Muscle of back (tissue), 3 donors: ENCODE measurements at regions not wholly inside any gene's neighbourhood (a gene's known extent, or its start where the extent isn't known, plus 50 kb on each side); places are given as distances from the start of the nearest gene placed in this dataset.
"Not testable (repeated sequence)": the region's sequence is repeated elsewhere in the genome, so short reads cannot be mapped to it uniquely, and the experiment has no call there.

Experiments
- DNase-seq, 3 donors: peaks; one replicate each; pipeline versions ENCODE4 v3.0.0 to v3.0.0-alpha.2; 2013

DNA sequence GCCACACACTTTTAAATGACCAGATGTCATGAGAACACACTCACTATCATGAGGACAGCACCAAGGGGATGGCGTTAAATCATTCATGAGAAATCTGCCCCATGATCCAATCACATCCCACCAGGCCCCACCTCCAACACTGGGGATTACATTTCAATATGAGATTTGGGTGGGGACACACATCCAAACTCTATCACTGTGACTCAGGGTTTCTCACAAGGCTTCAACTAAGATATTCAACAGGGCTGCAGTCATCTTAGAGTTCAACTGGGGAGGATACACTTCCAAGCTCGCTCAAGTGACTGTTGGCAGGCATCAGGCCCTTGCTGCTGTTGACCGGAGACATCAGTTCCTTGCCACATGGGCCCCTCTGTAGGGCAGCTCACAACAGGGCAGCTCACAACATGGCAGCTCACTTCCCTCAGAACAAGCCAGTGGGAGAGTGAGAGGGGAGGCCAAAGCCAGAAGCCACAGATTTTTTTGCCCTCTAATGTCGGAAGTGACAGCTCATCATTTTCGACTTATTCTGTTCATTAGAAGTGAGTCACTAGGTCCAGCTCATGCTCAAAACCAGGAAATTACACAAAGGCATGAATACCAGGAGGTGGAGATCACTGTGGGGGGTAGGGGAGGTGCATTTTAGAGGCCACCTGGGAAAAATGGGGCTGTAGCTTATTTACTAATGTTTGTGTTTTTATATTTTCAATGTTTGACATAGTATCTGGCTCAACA, 50.8 kb upstream of the PTHLH start:
- peak in 1 of 3 donors; percentile 93 for DNase-seq

DNA sequence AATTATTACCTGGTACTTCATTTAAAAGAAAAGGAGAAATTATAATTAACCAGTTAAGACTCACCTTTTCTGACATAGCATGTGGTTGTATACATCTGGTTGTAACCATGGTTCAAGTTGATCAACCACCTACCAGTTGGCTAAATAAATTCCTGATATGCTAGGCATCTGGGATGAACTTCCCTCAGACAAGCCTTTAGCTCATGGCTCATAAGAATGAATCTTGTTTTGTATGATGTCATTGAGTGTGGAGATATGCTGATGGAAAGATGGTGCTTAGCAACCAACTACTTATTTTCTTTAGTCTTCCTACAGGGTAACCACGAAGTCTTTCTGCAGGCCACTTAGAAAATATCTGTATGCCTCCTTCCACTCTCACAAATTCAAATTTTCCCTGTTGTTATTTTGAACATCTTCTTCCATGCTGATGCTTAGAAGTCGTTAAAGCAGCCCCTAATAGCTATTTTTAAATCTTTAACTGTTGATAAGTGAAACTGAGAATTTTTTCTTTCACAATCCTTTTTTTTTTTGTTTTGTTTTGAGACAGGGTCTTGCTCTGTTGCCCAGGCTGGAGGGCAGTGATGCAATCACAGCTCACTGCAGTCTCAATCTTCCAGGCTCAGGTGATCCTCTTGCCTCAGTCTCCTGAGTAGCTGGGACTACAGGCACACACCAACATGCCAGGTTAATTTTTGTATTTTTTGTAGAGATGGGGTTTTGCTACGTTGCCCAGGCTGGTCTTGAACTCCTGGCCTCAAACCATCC, 51.9 kb upstream of the PTHLH start:
- DNase-seq: peak in 1 of 3 donors; percentile 79

DNA sequence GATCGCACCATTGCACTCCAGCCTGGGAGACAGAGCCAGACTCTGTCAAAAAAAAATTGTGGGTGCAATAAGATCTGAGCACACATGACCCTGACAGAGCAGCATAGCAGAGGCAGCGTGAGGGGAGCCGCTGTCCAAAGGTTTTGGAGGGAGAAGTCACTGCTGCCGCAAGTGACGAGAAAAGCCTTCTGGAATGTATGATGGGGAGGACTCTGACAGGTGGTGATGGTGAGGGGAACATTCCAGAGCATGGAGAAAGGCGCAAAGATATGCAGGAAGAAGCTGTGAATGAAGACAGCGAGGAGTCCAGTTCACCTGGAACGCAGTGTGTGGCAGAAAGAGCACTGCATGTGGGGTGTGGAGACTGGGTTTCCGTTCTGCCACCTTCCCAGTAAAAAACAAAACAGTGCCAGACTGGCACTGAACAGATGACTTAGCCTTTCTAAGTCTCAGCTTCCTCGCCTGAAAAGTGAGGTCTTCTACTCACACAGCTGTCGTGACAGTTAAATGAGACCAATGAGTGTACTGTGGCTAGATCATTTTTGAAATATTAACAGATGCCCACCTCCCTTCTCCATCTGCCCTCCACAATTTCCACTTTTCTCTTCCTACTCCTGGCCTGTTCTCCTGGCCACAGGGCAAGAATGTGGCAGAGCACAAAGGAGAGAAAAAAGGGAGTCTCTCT, 53.4 kb upstream of the PTHLH start:
- DNase-seq: no peak

DNA sequence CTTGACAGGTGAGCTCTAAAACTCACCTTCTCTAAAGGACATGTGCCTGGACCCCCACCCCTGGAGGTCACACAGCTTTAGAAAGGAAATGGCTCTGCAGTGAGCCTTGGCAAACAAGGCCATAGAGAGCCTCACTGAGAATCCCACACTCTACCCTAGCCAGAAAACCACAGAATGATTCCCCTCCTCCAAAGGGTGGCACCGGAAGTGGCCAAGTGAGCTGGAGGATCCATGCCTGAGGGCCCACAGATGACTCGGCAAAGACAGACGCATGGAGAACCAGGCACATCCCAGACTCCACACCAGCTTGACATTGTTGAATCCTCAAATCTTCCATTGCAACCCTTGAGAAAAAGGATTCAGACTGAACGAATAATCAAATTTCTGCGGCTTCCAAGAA, 54.2 kb upstream of the PTHLH start:
- DNase-seq: no peak

DNA sequence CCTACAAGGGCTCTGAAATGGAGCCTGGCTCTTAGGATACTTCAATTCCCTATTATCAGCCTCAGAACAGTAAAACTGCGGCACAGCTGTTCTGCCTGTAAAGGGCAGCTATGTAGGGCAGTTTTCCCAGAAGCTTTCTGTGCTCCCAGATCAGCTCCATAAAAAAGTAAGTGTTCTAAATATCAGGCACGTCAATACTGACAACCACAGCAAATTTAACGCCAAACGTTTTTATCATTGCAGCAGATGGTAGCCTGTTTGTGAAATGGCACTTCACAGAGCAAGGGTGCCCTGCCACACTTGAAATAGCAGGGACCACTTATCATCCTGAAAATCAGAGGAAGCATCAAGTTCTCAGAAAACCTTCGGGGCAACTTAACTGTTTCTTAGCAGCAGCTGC, 54.8 kb upstream of the PTHLH start:
- no peak for DNase-seq

DNA sequence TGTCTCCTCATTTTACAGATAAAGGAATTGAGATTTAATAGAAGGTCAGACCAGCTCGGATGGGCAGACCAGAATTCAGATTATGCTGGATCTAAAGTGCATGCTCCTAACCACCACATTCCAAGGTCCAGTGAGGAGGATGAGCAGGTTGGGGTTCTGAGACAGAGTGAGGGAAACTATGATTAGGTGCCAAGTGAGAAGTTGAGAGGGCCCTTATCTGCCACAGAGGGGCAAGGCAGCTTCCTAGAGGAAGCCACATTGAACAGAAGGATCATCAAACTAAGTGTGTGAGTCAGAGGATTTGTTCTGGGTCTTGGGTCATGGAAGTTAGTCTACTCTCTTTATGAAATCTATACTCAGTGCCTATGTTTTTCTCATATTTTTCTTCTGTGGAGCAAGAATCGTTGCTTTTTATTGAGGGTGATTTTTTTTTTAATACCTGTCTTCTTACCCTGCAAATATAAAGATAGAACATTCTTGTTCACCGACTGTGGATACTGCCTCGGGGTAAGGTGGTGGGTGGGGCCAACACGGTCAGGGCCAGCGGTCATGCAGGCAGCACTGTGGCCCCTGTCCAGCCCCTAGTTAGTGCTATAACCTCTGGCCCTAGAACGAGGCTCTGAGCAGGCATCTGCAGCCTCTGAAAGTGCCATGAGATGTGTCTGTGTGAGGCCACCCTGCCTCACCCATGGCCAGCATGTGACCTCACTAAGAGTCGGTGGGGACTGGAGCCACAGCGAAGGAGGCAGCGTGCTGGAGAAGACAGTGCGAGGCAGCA, 55.6 kb upstream of the PTHLH start:
- DNase-seq: no peak

DNA sequence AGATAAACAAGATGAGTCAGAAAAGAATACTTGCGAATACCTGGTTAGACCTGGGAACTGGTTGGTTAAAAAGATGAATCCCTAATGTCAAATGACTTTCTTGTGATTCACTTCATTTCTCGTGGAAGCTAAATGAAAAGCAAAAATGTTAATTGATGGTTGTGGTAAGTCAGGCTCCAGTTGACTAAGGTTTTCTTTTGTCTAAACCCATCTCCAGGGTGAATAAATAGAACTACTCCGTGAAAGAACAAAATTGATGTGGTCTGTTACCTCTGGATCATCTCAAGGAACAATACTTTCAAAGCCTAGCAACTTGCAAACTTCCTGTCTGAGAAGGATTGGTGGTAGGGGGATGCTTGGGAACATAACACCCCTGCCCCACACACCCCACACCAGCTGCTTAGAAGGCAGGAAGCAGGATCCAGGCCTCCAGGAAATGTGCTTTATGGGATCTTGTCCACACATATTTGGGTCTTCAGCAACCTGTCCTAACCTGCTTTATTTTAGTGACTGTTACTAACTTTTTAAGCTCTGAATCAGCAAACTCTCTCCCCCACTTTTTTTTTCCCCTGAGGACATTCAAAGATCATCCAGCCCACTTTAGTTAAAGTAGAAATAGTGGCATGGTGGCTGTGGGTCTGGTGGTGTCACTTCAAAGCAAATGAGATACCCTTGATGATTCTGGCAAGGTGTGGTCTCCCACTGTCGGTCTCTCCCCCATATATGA, 60.4 kb upstream of the PTHLH start:
- DNase-seq: peak in 1 of 3 donors; percentile 38

DNA sequence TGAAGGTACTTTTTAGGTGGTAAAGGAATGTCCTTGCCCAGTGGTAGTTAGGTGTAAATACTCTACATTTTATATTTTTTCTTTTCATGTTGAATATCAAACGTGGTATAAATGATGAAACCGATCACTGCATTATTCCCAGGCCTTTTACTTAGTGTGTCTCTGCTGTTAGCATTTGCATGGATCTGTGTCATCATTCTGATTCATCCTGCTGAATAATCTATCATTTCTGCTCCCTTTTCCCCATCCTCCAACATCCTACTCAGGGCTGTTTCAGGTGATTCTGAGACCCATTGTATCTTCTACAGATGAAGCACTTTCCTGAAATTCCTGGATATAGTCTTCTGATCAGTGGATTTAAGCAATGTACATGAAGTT, 61.0 kb upstream of the PTHLH start:
- DNase-seq: no peak

DNA sequence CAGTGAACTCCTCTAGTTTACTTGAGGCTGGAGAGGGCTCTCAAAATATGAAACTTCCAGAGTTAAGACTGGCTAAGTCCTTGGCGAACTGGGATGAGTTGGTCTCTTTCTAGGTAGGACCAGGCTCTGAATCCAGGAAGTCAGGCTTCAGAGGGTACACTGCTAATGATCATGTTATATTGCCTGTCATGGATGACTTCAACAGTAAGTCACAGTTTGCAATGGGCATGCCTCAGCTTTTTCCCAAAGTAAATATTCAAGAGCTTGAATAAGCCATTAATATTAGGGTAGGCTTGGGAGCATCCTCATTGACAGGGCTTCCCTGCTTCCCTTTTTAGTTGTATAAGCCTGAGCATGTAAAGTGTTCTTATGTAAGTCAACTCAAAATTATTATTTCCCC, 61.7 kb upstream of the PTHLH start:
- no peak for DNase-seq

DNA sequence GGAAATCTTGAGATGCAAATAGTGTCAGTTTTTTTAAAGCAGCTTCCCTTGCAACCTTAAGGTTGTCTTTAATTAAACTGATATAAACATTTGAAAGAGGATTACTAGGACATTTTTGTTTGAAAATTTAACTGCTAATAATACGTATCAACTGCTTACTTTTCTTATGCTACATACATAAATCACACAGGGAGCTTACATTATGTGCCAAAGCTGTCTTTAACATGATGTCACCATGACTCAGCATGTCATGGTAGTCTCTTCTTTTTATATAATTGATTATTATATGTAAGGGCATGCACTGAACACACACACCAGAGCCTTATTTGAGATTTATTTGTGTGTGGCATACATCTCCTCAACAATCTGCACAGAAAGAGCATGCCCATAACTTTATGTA, 63.0 kb upstream of the PTHLH start:
- peak in 1 of 3 donors; percentile 47 for DNase-seq

DNA sequence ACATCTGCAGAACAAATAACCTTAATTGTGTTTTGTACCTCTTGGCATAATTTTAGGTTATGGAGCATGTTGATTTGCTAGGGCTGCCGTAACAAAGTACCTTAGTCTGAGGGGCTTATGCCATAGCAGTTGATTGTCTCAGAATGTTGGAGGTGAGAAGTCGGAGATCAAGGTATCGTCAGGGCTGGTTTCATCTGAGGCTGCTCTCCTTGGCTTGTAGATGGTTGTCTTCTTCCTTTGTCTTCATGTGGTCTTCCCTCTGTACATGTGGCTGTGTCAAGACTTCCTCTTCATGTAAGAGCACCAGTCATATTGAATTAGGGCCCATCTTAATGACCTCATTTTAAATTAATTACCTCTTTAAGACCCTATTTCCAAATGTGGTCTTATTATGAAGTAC, 64.4 kb upstream of the PTHLH start:
- DNase-seq: no peak

DNA sequence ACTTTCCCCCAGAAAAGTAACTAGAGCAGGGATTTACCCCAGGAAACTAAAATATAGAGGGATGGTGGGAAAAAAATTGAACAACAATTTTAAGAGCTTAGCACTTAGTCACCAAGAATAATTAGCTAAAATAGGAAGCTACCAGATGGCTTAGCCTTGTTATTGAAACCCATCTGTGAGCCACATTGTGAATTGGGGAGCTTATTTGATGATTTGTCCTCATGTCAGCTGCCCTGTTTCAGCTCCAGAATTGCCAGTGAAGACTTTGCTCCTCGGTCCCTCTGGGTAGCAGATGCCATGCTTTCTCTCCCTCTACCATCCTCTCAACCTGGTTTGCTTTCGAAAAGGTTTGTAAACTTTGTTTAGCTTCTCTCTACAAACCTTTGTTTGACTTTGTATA, 67.7 kb upstream of the PTHLH start:
- DNase-seq: no peak

DNA sequence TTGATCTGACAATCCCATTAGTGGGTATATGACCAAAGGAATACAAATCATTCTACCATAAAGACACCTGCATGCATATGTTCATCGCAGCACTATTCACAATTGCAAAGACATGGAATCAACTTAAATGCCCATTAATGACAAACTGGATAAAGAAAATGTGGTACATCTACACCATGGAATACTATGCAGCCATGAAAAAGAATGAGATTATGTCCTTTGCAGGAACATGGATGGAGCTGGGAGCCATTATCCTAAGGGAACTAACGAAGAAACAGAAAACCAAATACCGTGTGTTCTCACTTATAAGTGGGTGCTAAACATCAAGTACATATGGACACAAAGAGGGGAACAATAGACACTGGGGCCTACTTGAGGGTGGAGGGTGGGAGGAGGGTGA, 74.1 kb upstream of the PTHLH start:
- not testable (repeated sequence) for DNase-seq

DNA sequence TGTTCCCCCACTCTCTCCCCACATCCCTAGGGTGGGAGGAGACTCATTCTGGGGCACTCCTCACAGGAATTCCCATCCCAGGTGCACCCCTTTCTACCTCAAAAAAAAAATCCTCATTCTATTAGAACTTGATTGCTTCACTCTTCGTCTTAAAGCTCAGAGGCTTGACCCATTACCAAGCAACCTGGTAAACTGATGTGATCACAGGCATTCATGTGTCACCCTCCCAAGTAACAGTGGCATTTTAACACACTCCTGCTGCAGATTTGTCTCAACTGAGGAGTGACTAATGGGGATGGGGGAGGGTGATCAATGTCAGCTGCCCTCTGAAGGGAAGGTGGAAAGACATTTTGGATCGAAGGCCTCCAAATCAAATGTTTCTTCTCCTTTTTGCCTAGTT, 78.1 kb upstream of the PTHLH start:
- DNase-seq: no peak

DNA sequence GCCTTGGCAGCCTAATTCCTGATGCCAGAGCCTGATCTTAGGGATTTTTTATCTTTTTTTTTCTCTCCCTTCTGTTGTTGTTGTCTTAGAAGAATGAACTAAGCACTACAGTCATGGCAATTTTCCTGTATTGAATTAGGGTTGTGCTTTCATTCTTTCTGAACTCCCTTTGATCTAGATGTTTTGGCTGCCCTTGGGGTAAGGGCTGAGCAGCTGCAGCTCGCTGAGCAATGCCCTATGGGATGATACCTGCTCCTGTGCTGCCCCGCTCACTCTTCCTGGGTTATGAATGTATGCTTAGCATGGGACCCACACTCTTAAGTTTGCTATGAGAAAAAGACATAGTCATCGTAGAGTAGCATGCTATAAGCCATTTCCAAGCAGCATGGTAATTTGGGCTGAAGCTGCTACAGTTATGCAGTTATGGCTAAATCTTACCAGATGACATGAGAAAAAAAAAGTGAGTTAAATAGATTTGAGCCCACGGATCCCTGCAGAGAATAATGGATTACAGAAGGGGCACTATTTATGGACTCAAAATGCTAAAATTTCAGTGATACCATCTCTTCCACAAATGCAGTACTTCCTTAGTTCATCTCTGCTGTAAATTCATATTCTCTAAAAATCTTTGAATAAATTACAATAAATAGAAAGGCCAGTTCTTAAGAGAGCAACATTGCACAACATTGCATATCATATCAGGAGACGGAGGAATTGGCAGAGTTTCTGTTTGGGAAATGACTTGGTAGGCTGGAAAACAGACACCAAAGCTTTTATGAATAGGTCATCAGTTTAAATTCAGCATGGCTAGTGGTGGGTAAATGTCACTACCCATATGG, 79.2 kb upstream of the PTHLH start:
- no peak for DNase-seq

DNA sequence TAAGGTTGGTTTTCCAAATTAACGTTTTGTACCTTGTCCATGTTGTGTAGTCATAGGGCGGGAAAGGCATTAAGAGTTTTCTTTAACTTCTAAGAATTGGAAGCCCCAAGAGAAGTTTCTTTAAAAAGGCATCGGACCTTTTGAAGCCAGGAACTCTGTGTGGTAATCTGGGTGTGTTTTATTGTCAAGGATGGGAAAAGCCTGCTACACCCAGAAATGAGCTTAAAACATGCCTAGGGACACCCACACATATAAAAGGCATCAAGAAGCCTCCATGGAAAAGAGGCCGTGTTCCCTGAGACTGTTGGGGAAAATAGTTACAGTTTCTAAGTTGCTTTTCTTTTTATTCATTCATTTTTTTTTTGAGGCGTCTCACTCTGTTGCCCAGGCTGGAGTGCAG, 81.0 kb upstream of the PTHLH start:
- no peak for DNase-seq

DNA sequence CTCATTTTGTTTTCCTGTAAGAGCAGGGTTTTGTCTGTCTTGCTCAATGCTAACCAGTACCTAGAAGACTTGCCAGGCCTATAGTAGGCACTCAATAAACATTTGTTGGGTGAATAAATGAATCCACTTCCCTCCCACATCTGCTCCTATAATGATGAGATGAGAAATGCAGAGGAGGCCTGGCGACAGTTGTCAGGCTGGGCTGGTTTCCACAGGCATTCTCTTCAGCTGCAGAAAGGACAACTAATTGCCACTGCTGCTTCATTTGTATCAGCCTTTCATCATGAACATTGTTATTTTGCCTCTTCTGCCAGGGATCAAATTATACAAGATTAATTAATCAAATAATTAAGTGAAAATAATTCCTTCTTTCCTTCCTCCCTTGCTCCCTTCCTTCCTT, 82.0 kb upstream of the PTHLH start:
- DNase-seq: no peak

DNA sequence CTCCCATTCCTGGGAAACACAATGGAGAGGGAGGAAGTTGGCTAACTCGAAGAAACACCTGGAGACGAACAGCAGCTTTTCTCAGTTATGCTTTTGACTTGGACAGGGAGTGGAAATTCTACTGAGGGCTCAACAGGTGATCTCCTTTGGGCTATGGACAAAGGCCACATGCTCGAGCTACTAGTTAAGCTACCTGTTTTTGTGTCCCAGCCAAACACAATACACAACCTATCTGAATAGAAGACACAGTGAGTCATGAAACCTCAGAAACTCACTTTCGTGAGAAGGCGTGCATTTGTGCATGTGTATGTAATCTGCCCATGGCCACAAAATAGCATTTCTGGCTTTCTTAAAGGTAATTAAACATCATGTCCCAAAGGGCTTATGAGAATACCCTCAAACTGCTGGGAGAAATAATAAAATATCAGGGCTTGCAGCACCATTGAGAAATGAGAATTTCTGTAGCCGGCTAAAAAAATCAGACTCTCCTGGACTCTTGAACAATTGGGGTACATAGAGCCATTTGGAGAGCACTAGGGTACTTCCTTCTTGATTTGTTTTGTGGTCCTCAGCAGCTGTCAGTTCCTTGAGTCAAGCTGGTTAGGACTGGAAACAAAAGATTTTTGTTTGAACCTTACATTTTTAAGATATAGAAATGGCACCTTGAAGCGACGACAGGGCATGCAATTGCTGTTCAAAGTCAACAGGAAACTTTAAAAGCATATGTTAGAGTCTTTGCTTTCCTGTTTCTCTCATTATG, 85.5 kb upstream of the PTHLH start:
- no peak for DNase-seq

DNA sequence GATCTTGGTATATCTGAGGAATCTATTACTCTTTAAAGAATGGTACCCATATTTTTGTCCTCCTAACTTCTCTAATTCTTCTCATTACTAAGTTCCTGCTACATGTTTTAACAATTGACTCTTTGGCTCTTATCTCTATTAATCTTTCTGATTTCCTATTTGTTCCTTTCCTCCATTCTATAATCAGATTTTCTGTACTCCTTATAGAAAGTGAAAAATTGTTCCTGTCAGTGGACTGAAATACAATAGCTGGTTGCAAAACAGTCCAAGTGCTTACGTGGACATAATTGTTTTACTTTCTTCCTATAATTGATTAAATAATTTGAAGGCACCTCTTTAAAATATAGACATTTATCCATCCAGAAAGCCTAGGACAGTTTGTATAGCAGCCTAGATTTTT, 86.7 kb upstream of the PTHLH start:
- no peak for DNase-seq

DNA sequence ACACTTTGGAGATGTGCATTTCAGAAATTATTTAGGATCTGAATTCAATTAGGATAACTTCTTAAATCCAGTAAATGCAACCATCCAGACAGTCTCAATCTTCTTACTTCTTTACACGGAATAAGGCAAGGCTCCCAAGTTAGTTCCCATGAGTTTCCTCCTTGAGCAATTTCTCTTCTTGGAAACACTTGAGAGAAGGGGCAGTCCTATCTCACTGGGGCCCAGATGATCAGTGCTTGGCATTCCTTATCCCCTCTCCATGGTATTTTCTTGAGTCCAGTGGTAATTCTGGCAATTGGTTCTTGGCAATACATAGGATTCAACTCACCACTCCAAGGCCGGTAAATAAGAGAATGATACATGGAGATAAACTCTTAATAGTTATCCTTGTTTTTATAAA, 87.1 kb upstream of the PTHLH start:
- DNase-seq: peak in 1 of 3 donors; percentile 19
